ENCODE measurements at regions not wholly inside any gene's neighbourhood (a gene's known extent, or its start where the extent isn't known, plus 50 kb on each side); places are given as distances from the start of the nearest gene placed in this dataset.

DNA sequence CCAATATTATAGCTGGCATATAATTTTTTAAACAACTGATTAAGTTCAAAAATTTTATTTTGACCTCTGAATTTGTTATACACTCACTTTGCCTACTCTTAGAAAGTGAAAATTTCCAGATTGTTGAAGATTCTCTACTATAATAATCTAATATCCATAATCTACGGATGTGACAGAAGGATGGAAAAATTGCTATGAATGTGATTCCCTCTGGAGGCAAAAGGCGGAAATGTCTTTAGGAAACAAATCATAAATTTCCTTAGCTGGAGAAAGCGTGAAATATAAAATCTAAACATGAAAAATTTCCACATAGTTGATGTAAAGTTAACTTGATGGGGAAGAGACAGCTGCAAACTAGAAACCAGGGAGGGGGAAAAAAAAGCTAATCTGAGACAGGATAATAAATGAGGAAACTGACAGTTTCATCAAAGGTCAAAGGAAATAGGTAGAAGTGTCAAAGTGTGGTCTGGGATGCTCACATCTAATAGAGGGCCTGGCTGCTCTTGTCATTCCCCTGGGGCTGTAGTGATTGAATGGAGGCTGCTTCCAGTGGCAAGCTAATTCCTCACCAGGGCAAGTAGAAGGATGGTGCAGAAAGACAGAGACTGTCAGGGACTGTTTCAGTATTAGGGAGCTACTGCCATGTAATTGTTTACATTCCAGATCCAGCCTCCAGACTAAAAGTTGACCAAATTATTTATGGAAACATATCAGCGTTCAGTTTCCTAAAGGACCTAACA, 264.5 kb downstream of the SDHAF3 start:
- 40 to 52% methylated on average over 4 of the region's 4 CpGs for WGBS, 2 donors
- TF ChIP-seq, protein P1, sequence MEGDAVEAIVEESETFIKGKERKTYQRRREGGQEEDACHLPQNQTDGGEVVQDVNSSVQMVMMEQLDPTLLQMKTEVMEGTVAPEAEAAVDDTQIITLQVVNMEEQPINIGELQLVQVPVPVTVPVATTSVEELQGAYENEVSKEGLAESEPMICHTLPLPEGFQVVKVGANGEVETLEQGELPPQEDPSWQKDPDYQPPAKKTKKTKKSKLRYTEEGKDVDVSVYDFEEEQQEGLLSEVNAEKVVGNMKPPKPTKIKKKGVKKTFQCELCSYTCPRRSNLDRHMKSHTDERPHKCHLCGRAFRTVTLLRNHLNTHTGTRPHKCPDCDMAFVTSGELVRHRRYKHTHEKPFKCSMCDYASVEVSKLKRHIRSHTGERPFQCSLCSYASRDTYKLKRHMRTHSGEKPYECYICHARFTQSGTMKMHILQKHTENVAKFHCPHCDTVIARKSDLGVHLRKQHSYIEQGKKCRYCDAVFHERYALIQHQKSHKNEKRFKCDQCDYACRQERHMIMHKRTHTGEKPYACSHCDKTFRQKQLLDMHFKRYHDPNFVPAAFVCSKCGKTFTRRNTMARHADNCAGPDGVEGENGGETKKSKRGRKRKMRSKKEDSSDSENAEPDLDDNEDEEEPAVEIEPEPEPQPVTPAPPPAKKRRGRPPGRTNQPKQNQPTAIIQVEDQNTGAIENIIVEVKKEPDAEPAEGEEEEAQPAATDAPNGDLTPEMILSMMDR (IDR thresholded peaks at IDR 0.05), result no peak
- TF ChIP-seq POLR2A (IDR thresholded peaks at IDR 0.05), result no peak
- intact Hi-C loops (cut with DNase I; ENCODE audit: low total_unique reads), result no loop called here
- H3K4me3 ChIP-seq (ENCODE audit: low read depth, poor library complexity, severe bottlenecking), result no peak overlapping the region
- no peak for DNase-seq (ENCODE audit: low spot score in 2 of 2)

DNA sequence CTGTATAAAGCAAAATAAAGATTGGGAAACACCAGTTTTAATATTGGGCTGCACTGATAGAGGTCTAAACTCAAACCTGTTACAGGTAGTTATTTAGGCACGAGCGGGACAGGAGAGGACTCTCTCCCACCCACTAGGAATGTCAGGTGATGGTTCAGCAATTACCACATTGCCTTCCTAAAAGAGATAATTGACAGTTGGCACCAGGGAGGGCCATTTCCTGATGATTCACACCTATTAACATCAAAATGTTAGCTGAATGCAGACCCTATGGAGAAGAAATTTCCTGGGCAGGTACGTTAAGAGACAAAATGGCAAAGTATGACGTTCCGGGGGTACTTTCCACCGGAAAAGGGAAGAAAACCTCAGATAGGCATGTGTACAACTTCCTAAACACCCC, 272.6 kb downstream of the SDHAF3 start:
- no peak overlapping the region for H3K4me3 ChIP-seq (ENCODE audit: low read depth, poor library complexity, severe bottlenecking)
- intact Hi-C loops (cut with DNase I; ENCODE audit: low total_unique reads), result no loop called here
- WGBS, 2 donors, result 68 to 72% methylated on average over 6 of the region's 6 CpGs
- TF ChIP-seq, protein P1 (IDR thresholded peaks at IDR 0.05), result no peak
- no peak for TF ChIP-seq POLR2A (IDR thresholded peaks at IDR 0.05)
- no peak for DNase-seq (ENCODE audit: low spot score in 2 of 2)

DNA sequence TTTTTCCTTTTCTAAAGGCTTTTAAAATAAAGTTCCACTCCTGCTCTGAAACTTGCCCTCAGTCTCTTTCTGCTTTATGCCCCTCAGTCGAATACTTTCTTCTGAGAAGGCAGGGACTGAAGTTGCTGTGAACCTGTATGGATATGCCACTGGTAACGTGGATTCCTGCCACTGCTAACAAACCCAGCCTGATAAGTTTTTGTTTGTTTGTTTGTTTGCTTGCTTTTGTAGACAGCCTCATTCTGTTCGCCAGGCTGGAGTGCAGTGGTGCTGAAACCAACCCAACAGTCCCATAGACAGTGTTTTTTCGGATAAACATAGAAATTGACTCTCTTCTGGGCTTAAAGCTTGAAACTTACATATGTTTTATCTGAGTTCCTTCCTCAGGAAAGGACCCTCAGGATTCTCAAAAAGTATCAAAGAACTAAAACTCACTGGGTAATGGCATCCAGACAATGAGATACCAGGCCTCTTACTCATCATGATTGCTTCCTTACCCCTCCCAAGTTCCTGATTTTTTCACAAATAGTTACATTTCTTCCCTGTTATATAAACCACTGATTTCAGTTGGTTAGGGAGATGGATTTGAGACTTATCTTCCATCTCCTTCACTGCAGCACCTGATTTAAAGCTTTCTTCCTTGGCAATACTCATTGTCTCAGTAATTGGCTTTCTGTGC, 273.6 kb downstream of the SDHAF3 start:
- TF ChIP-seq, protein P1 (IDR thresholded peaks at IDR 0.05), result no peak
- TF ChIP-seq POLR2A (IDR thresholded peaks at IDR 0.05), result no peak
- DNase-seq (ENCODE audit: low spot score in 2 of 2), result no peak
- 68 to 77% methylated on average over 4 of the region's 4 CpGs for WGBS, 2 donors
- no peak overlapping the region for H3K4me3 ChIP-seq (ENCODE audit: low read depth, poor library complexity, severe bottlenecking)
- intact Hi-C loops (cut with DNase I; ENCODE audit: low total_unique reads), result no loop called here

GRCh38 chr7:97401398-97401797, 283.9 kb downstream of the SDHAF3 start:
- TF ChIP-seq, protein P1 (IDR thresholded peaks at IDR 0.05), result no peak
- no peak for TF ChIP-seq POLR2A (IDR thresholded peaks at IDR 0.05)
- no peak for DNase-seq (ENCODE audit: low spot score in 2 of 2)
- no peak overlapping the region for H3K4me3 ChIP-seq (ENCODE audit: low read depth, poor library complexity, severe bottlenecking)
- intact Hi-C loops (cut with DNase I; ENCODE audit: low total_unique reads), result no loop called here
- 41 to 50% methylated on average over 5 of the region's 5 CpGs for WGBS, 2 donors

- intact Hi-C loops (cut with DNase I; ENCODE audit: low total_unique reads), result no loop called here
- DNase-seq (ENCODE audit: low spot score in 2 of 2), result no peak
- TF ChIP-seq POLR2A (IDR thresholded peaks at IDR 0.05), result no peak
- TF ChIP-seq, protein P1 (IDR thresholded peaks at IDR 0.05), result no peak
- no peak overlapping the region for H3K4me3 ChIP-seq (ENCODE audit: low read depth, poor library complexity, severe bottlenecking)
- WGBS, 2 donors, result 45 to 53% methylated on average over 3 of the region's 3 CpGs
Observed at GRCh38 chr7:97405835-97406234, 288.3 kb downstream of the SDHAF3 start.
